ENCODE measurements at regions not wholly inside any gene's neighbourhood (a gene's known extent, or its start where the extent isn't known, plus 50 kb on each side); places are given as distances from the start of the nearest gene placed in this dataset.

- TF ChIP-seq CTCF (conservative IDR thresholded peaks at IDR 0.05; ENCODE audit: low read length) = no peak
- no peak for TF ChIP-seq EZH2phosphoT487 (IDR thresholded peaks at IDR 0.05; ENCODE audit: borderline replicate concordance, low read depth, low read length)
Measured at GRCh38 chr4:103778221-103778620, 58.4 kb upstream of the TACR3 start.

All from OCI-LY7 (cell line).